22Rv1 (cell line): ENCODE measurements at regions not wholly inside any gene's neighbourhood (a gene's known extent, or its start where the extent isn't known, plus 50 kb on each side); places are given as distances from the start of the nearest gene placed in this dataset.

Experiments used
- CTCF ChIP-seq: fragments of 450-650 bp; IDR thresholded peaks from 2 replicates; pipeline ENCODE4 v1.5.1; 2017; ENCODE audit warnings: mild to moderate bottlenecking
- ZFX ChIP-seq: fragments of 450-650 bp; IDR thresholded peaks from 2 replicates; pipeline ENCODE4 v1.6.1; 2017; ENCODE audit warnings: antibody characterized with exemption, borderline replicate concordance

- no peak for TF ChIP-seq CTCF
- no peak for TF ChIP-seq ZFX
Observed at GRCh38 chr9:17928228-17928627, 349.4 kb downstream of the SH3GL2 start.
